ENCODE measurements at regions not wholly inside any gene's neighbourhood (a gene's known extent, or its start where the extent isn't known, plus 50 kb on each side); places are given as distances from the start of the nearest gene placed in this dataset.
"Not testable (repeated sequence)": the region's sequence is repeated elsewhere in the genome, so short reads cannot be mapped to it uniquely, and the experiment has no call there.

- DNase-seq, result no peak
These were observed 1838.8 kb upstream of the LRRTM1 start for GRCh38 chr2:82143343-82143742.

GRCh38 chr2:82139979-82140611, 1835.5 kb upstream of the LRRTM1 start:
- no peak for DNase-seq

GRCh38 chr2:82137441-82137840, 1832.9 kb upstream of the LRRTM1 start:
- no peak for DNase-seq

- DNase-seq, result no peak
These were observed 1823.5 kb upstream of the LRRTM1 start for GRCh38 chr2:82128051-82128450.

- DNase-seq, result no peak
These were observed 1820.1 kb upstream of the LRRTM1 start for GRCh38 chr2:82124629-82125028.

- no peak for DNase-seq
These were observed 1816.1 kb upstream of the LRRTM1 start for GRCh38 chr2:82120654-82121053.

GRCh38 chr2:82120115-82120514, 1815.6 kb upstream of the LRRTM1 start:
- DNase-seq, result no peak

- no peak for DNase-seq
These were observed 1804.9 kb upstream of the LRRTM1 start for GRCh38 chr2:82109418-82109817.

GRCh38 chr2:82098617-82099016, 1794.1 kb upstream of the LRRTM1 start:
- DNase-seq, result no peak

- no peak for DNase-seq
These were observed 1785.0 kb upstream of the LRRTM1 start for GRCh38 chr2:82089518-82089917.

GRCh38 chr2:82084679-82085392, 1780.3 kb upstream of the LRRTM1 start:
- DNase-seq, result no peak

- DNase-seq, result no peak
These were observed 1771.3 kb upstream of the LRRTM1 start for GRCh38 chr2:82075875-82076274.

GRCh38 chr2:82062463-82062862, 1757.9 kb upstream of the LRRTM1 start:
- no peak for DNase-seq

- no peak for DNase-seq
These were observed 1751.3 kb upstream of the LRRTM1 start for GRCh38 chr2:82055846-82056245.

GRCh38 chr2:82043867-82044266, 1739.3 kb upstream of the LRRTM1 start:
- no peak for DNase-seq

- no peak for DNase-seq
These were observed 1723.5 kb upstream of the LRRTM1 start for GRCh38 chr2:82027921-82028615.

- DNase-seq, result no peak
These were observed 1719.2 kb upstream of the LRRTM1 start for GRCh38 chr2:82023710-82024109.

GRCh38 chr2:82013641-82014040, 1709.1 kb upstream of the LRRTM1 start:
- no peak for DNase-seq

GRCh38 chr2:82007071-82007664, 1702.6 kb upstream of the LRRTM1 start:
- no peak for DNase-seq

- not testable (repeated sequence) for DNase-seq
These were observed 1701.3 kb upstream of the LRRTM1 start for GRCh38 chr2:82005889-82006288.

GRCh38 chr2:82001614-82002013, 1697.1 kb upstream of the LRRTM1 start:
- DNase-seq, result no peak

- DNase-seq, result no peak
These were observed 1696.1 kb upstream of the LRRTM1 start for GRCh38 chr2:82000606-82001005.

GRCh38 chr2:81996332-81996731, 1691.8 kb upstream of the LRRTM1 start:
- DNase-seq, result no peak

- DNase-seq, result no peak
These were observed 1686.7 kb upstream of the LRRTM1 start for GRCh38 chr2:81991282-81991681.

All from activated naive CD4-positive, alpha-beta T cell (primary cell).